Activated CD4-positive, alpha-beta T cell treated with anti-CD3 and anti-CD28 coated beads for 48 hours (primary cell): ENCODE measurements at regions not wholly inside any gene's neighbourhood (a gene's known extent, or its start where the extent isn't known, plus 50 kb on each side); places are given as distances from the start of the nearest gene placed in this dataset.

ENCODE experiments used
- DNase-seq: peaks from one replicate; pipeline ENCODE4 v3.0.0-alpha.2; 2020

- no peak for DNase-seq
Measured at GRCh38 chr6:111988926-111989325, 65.0 kb upstream of the CCN6 start.

- peak; percentile 21 for DNase-seq
Measured at GRCh38 chr6:111989743-111990142, 64.2 kb upstream of the CCN6 start.

- DNase-seq = no peak
Measured at GRCh38 chr6:111990214-111990613, 63.7 kb upstream of the CCN6 start.

- DNase-seq = peak; percentile 51
Measured at GRCh38 chr6:111992851-111993250, 61.1 kb upstream of the CCN6 start.

- DNase-seq = no peak
Measured at GRCh38 chr6:111993342-111993741, 60.6 kb upstream of the CCN6 start.

GRCh38 chr6:111994791-111995190 is 59.1 kb upstream of the CCN6 start:
- no peak for DNase-seq

- no peak for DNase-seq
Measured at GRCh38 chr6:111995404-111995803, 58.5 kb upstream of the CCN6 start.

GRCh38 chr6:111996144-111996865 is 57.6 kb upstream of the CCN6 start:
- peak; percentile 38 for DNase-seq

- DNase-seq = peak; percentile 87
Measured at GRCh38 chr6:111997078-111997852, 56.6 kb upstream of the CCN6 start.

- no peak for DNase-seq
Measured at GRCh38 chr6:111997853-111998208, 56.1 kb upstream of the CCN6 start.

GRCh38 chr6:112002307-112002706 is 51.6 kb upstream of the CCN6 start:
- no peak for DNase-seq
